ENCODE measurements at regions not wholly inside any gene's neighbourhood (a gene's known extent, or its start where the extent isn't known, plus 50 kb on each side); places are given as distances from the start of the nearest gene placed in this dataset.
"Not testable (repeated sequence)": the region's sequence is repeated elsewhere in the genome, so short reads cannot be mapped to it uniquely, and the experiment has no call there.

DNA sequence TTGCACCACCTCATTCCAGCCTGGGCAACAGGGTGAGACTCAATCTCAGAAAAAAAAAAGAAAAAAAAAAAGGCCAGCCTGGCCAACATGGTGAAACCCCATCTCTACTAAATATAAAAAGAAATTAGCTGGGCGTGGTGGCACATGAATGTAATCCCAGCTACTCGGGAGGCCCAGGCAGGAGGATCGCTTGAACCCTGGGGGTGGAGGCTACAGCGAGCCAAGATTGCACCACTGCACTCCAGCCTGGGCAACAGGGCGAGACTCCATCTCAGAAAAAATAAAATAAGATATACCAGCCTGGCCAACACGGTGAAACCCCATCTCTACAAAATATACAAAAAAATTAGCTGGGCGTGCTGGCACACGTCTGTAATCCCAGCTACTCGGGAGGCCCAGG lies 1602.3 kb downstream of the RPIA start:
- not testable (repeated sequence) for DNase-seq

DNA sequence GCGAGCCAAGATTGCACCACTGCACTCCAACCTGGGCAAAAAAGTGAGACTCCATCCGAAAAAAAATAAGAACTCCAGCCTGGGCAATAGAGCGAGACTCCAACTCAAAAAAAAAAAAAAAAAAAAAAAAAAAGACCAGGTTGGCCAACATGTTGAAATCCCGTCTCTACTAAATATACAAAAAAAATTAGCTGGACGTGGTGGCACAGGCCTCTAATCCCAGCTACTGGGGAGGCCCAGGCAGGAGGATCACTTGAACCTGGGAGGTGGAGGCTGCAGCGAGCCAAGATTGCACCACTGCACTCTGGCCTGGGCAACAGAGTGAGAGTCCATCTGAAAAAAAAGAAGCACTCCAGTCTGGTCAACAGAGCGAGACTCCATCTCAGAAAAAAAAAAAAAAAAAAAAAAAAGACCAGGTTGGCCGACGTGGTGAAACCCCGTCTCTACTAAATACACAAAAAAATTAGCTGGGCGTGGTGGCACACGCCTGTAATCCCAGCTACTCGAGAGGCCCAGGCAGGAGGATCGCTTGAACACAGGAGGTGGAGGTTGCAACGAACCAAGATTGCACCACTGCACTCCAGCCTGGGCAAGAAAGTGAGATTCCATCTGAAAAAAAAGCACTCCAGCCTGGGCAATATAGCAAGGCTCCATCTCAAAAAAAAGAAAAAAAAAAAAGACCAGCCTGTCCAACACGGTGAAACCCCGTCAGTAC lies 1603.7 kb downstream of the RPIA start:
- not testable (repeated sequence) for DNase-seq

DNA sequence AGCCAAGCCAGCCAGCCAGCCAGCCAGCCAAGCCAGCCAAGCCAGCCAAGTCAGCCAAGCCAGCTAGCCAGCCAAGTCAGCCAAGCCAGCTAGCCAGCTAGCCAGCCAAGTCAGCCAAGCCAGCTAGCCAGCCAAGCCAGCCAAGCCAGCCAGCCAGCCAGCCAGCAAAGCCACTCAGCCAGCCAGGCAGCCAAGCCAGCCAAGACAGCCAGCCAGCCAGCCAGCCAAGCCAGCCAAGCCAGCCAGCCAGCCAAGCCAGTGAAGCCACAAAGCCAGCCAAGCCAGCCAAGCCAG lies 1605.0 kb downstream of the RPIA start:
- not testable (repeated sequence) for DNase-seq

DNA sequence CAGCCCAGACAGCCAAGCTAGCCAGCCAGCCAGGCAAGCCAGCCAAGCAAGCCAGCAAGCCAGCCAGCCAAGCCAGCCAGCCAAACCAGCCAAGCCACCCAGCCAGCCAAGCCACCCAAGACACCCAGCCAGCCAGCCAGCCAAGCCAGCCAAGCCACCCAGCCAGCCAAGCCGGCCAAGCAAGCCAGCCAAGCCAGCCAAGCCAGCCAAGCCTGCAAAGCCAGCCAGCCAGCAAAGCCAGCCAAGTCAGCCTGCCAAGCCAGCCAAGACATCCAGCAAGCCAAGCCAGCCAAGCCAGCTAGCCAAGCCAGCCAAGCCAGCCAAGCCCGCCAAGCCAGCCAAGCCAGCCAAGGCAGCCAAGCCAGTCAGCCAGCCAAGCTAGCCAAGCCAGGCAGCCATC lies 1606.2 kb downstream of the RPIA start:
- DNase-seq, result not testable (repeated sequence)

DNA sequence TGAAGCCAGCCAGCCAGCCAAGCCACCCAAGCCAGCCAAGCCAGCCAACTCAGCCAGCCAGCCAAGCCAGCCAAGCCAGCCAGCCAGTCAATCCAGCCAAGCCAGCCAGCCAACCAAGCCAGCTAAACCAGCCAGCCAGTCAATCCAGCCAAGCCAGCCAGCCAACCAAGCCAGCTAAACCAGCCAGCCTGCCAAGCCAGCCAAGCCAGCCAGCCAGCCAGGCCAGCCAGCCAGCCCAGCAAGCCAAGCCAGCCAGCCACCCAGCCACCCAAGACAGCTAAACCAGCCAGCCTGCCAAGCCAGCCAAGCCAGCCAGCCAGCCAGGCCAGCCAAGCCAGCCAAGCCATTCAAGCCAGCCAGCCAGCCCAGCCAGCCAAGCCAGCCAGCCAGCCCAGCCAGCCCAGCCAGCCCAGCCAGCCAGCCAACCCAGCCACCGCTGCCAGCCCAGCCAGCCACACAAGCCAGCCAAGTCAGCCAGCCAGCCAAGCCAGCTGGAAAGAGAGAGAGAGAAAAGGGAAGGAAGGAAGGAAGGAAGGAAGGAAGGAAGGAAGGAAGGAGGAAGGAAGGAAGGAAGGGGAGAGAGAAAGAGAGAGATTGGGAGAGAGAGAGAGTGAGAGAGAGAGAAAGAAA lies 1606.8 kb downstream of the RPIA start:
- DNase-seq, result not testable (repeated sequence)

DNA sequence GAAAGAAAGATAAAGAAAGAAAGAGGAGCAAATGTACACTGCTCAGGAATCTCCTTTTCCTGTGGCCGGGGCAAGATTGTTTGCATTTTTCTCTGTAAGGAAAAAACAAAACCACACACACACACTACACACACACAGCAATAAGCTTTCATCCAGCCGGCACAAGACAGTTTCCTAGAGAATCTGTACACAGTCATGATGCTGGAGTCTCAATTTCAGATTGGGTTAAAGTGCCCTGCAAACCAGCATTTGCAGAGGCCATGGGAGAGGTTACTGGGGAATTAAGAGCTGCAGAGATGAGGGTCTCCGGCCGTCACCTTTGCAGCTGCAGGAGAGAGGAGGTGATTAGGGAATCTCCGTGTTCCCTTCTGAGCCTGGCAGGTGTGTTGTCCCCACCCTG lies 1607.5 kb downstream of the RPIA start:
- DNase-seq, result not testable (repeated sequence)

DNA sequence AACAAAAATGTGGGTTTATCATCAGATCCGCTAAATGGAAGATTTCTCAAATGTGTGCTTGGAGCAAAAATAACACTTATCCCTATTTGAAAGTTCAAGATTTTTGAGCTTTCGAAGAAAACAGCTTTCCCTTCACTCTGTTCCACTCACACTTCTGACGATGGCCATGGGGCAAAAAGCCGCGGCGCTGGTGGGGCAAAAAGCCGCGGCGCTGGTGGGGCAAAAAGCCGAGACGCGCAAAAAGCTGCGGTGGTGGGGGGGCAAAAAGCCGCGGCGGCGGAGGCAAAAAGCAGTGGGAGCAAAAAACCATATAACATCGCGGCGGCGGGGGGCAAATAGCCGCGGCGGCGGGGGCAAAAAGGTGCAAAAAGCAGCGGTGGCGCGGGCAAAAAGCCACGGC lies 1631.5 kb downstream of the RPIA start:
- DNase-seq, result not testable (repeated sequence)

DNA sequence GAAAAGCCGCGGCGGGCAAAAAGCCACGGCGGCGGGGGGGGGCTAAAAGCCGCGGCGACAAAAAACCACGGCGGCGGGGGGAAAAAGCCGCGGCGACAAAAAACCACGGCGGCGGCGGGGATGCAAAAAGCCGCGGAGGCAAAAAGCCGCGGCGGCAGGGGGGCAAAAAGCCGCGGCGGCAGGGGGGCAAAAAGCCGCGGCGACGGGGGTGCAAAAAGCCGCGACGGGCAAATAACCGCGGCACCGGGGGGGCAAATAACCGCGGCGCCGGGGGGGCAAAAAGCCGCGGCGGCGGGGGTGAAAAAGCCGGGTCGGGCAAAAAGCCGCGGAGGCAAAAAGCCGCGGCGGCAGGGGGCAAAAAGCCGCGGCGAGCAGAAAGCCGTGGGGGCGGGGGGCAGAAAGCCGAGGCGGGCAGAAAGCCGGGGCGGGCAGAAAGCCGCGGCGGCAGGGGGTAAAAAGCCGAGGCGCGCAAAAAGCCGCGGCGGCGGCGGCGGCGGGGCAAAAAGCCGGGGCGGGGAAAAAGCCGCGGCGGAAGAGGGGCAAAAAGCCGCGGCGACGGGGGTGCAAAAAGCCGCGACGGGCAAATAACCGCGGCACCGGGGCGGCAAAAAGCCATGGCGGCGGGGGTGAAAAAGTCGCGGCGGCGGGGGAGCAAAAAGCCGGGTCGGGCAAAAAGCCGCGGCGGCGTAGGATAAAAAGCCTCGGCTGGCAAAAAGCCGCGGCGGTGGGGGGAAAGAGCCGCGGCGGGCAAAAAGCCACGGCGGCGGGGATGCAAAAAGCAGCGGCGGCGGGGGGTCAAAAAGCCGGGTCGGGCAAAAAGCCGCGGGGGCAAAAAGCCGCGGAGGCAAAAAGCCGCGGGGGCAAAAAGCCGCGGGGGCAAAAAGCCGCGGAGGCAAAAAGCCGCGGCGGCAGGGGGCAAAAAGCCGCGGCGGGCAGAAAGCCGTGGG lies 1632.4 kb downstream of the RPIA start:
- DNase-seq, result not testable (repeated sequence)

DNA sequence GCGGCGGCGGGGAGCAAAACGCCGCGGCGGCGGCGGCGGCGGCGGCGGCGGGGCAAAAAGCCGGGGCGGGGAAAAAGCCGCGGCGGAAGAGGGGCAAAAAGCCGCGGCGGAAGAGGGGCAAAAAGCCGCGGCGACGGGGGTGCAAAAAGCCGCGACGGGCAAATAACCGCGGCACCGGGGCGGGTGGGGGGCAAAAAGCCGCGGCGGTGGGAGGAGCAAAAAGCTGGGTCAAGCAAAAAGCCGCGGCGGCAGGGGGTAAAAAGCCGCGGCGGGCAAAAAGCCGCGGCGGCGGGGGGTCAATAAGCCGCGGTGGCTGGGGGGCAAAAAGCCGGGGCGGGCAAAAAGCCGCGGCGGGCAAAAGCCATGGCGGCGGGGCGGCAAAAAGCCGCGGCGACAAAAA lies 1633.2 kb downstream of the RPIA start:
- not testable (repeated sequence) for DNase-seq

DNA sequence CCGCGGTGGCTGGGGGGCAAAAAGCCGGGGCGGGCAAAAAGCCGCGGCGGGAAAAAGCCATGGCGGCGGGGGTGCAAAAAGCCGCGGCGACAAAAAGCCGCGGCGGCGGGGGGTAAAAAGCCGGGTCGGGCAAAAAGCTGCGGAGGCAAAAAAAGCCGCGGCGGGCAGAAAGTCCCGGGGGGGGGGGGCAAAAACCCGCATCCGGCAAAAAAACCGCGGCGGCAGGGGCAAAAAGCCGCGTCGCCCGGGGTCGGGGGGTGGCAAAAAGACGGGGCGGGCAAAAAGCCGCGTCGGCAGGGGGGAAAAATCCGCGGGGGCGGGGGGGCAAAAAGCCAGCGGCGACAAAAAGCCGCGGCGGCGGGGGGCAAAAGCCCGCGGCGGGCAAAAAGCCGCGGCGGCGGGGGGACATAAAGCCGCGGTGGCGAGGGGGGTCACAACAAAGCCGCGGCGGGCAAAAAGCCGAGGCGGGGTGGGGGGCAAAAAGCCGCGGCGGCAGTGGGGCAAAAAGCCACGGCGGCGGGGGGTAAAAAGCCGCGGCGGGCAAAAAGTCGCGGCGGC lies 1634.4 kb downstream of the RPIA start:
- DNase-seq, result not testable (repeated sequence)

DNA sequence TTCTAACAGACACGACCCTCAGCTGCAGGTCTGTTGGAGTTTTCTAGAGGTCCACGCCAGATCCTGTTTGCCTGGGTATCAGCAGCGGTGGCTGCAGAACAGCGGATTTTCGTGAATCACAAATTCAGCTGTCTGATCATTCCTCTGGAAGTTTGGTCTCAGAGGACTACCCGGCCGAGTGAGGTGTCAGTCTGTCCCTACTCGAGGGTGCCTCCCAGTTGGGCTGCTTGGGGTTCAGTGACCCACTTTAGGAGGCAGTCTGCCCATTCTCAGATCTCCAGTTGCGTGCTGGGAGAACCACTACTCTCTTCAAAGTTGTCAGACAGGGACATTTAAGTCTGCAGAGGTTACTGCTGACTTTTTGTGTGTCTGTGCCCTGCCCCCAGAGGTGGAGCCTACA lies 1664.1 kb downstream of the RPIA start:
- DNase-seq, result not testable (repeated sequence)

DNA sequence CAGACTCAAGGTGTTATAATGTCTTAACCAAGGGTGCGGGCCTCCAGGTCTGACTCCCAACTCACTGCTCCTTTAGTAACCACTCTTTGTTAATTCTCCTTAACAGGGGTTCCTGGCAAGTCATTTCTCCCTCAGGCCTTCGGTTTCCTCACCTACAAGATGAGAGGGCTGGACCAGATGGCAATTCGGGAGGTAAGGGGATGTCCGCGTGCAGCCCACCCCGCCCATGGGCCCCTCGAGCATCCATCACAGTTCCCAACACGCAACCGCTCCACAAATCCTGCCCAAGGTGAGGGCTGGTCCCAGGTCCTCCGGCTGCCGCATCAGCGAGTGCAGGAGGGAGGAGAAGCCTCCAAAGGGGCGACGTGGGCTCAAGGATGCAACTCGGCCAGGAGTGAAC lies 1667.9 kb downstream of the RPIA start:
- DNase-seq, result not testable (repeated sequence)

DNA sequence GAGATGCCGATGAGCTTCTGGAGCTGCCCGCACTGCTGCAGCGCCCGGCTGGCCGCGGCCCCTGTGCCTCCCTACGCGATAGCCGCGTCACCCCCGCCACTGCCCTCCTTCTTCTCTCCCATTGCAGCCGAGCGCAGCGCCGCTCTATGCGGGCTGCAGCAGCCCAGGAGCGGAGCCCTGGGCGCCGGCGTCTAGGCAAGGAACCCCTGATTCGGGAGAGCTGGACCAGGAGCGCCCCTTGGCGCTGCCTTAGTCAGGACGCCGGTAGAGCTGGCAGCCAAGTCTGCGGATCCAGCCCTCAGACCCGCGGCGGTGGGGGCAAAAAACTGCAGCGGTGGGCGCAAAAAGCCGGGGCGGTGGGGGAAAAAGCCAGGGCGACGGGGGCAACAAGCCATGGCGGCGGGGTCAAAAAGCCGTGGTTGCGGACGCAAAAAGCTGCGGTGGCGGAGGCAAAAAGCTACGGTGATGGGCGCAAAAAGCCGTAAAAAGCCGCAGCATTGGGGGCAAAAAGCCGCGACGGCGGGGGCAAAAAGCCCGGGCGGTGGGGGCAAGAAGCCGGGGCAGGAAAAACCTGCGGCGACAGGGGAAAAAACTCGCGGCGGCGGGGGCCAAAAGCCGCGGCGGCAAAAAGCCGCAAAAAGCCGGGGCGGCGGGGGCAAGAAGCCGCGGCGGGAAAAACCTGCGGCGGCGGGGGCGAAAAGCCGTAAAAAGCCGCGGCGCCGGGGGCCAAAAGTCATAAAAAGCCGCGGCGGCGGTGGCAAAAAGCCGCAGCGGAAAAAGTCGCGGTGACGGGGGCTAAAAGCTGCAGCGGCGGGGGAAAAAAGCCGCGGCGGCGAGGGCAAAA lies 1668.6 kb downstream of the RPIA start:
- not testable (repeated sequence) for DNase-seq

DNA sequence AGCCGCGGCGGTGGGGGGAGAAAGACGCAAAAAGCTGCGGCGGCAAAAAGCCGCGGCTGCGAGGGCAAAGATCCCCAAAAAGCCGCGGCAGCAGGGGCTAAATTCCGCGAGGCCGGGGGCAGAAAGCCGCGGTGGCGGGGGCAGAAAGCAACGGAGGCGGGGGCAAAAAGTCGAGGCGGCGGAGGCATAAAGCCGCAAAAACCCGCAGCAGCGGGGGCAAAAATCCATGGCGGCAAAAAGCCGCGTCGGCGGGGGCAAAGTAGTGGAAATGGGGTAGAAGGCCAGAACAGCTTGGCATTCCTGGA lies 1669.2 kb downstream of the RPIA start:
- not testable (repeated sequence) for DNase-seq

All from renal pelvis (tissue), 1 donor.